LNCAP (cell line): ENCODE measurements at regions not wholly inside any gene's neighbourhood (a gene's known extent, or its start where the extent isn't known, plus 50 kb on each side); places are given as distances from the start of the nearest gene placed in this dataset.

ENCODE experiments used
- TF ChIP-seq, protein P1 (sequence below): fragments of 450-650 bp; IDR thresholded peaks from 2 replicates; pipeline ENCODE4 v1.5.1; 2017; ENCODE audit warnings: mild to moderate bottlenecking

GRCh38 chr2:154507186-154507585 is 191.3 kb upstream of the KCNJ3 start:
- TF ChIP-seq, protein P1, sequence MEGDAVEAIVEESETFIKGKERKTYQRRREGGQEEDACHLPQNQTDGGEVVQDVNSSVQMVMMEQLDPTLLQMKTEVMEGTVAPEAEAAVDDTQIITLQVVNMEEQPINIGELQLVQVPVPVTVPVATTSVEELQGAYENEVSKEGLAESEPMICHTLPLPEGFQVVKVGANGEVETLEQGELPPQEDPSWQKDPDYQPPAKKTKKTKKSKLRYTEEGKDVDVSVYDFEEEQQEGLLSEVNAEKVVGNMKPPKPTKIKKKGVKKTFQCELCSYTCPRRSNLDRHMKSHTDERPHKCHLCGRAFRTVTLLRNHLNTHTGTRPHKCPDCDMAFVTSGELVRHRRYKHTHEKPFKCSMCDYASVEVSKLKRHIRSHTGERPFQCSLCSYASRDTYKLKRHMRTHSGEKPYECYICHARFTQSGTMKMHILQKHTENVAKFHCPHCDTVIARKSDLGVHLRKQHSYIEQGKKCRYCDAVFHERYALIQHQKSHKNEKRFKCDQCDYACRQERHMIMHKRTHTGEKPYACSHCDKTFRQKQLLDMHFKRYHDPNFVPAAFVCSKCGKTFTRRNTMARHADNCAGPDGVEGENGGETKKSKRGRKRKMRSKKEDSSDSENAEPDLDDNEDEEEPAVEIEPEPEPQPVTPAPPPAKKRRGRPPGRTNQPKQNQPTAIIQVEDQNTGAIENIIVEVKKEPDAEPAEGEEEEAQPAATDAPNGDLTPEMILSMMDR: no peak

- TF ChIP-seq, protein P1: no peak
These were observed 179.6 kb upstream of the KCNJ3 start for GRCh38 chr2:154518872-154519271.

DNA sequence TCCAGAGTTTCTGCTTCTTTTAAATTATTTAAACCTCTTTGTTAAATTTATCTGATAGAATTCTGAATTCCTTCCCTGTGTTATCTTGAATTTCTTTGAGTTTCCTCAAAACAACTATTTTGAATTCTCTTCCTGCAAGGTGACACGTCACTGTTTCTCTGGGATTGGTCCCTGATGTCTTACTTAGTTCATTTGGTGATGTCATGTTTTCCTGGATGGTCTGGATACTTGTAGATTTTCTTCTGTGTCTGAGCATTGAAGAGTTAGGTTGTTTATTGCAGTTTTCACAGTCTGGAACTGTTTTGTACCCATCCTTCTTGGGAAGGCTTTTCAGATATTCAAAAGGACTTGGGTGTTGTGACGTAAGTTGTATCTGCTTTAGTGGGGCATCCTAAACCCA is 172.3 kb upstream of the KCNJ3 start:
- TF ChIP-seq, protein P1: no peak

GRCh38 chr2:154527962-154528361 is 170.5 kb upstream of the KCNJ3 start:
- TF ChIP-seq, protein P1: no peak

DNA sequence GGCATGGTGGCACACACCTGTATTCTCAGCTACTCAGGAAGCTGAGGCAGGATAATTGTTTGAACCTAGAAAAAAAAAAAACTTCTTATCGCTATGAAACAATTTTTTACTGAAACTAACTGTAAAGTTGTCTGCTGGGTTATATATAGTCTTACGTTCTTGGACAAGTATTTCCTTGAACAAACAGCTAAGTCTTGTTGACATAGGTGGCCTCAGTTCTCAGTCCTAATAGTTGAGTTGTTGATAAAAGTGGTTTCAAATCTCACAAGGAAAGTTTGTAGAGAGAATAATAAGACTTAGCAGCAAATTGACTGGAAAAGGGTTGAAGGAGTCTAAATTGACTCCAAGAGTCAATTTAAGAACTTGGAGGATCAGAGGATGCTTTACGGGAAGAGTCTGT is 166.5 kb upstream of the KCNJ3 start:
- TF ChIP-seq, protein P1: no peak

GRCh38 chr2:154532763-154533162 is 165.7 kb upstream of the KCNJ3 start:
- TF ChIP-seq, protein P1: no peak

DNA sequence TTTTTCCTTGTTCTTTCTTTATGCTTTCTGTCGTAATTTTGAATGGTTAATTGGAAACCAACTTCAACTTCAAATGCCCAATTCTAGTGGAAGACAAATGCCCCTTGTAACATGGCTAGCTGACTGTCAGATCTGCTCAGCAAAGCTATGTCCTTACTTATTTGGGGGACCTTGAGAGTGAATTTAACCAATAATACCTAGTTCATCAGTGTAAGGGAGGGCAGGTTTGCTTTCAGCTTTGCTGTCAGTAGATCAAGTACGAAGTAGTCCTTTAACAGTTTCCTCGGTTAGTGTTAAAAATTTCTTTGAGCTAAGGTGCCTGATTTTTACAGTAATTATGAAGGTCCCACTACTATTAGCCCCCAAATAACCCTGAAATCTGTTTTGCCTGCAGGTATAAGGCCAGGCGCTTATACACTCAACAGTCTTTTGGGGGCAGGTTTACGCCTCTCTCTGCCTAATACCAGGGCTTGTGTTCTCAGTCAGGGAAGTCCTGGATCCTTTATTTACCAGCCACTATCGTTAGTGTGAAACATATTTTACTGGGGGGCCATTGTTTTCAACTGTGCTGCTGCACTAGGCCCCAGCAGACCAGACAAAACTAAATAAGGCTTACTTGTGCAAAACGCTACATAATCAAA is 165.1 kb upstream of the KCNJ3 start:
- TF ChIP-seq, protein P1: no peak

- TF ChIP-seq, protein P1: no peak
These were observed 161.5 kb upstream of the KCNJ3 start for GRCh38 chr2:154537024-154537423.
